ENCODE measurements at regions not wholly inside any gene's neighbourhood (a gene's known extent, or its start where the extent isn't known, plus 50 kb on each side); places are given as distances from the start of the nearest gene placed in this dataset.

- Histone ChIP-seq H3K27ac (ENCODE audit: low read depth in 1 of 2, low read length in 2 of 2) (no peak overlapping the region), H3K4me1 (ENCODE audit: control insufficient read depth in 1 of 2, insufficient read depth in 2 of 2, low read length in 2 of 2) (no peaks in the 10 kb centered on the region), H3K4me3 (ENCODE audit: low read length in 2 of 2) (no peak overlapping the region), H3K36me3 (ENCODE audit: control insufficient read depth in 1 of 2, insufficient read depth in 2 of 2, low read length in 1 of 2) (no peaks in the 10 kb centered on the region), H3K27me3 (ENCODE audit: control insufficient read depth in 1 of 2, insufficient read depth in 2 of 2, low read length in 1 of 2) (no peaks in the 10 kb centered on the region), H3K9me3 (ENCODE audit: control insufficient read depth, low read length) (no peaks in the 10 kb centered on the region)
- no peak for DNase-seq
- intact Hi-C loops (cut with DNase I), result no loop called here
- ATAC-seq (ENCODE audit: low FRiP score), result no peak
- 86 to 88% methylated on average over 3 of the region's 3 CpGs for WGBS, 2 donors
Observed at GRCh38 chr6:50330963-50331362, 281.2 kb upstream of the DEFB112 start.

- ATAC-seq (ENCODE audit: low FRiP score) (no peak), DNase-seq (no peak)
- intact Hi-C loops (cut with DNase I), result no loop called here
- H3K36me3 ChIP-seq (ENCODE audit: control insufficient read depth in 1 of 2, insufficient read depth in 2 of 2, low read length in 1 of 2), result no peaks in the 10 kb centered on the region
- no peak overlapping the region for H3K4me3 ChIP-seq (ENCODE audit: low read length in 2 of 2)
- no peak overlapping the region for H3K27ac ChIP-seq (ENCODE audit: low read depth in 1 of 2, low read length in 2 of 2)
- no peaks in the 10 kb centered on the region for H3K4me1 ChIP-seq (ENCODE audit: control insufficient read depth in 1 of 2, insufficient read depth in 2 of 2, low read length in 2 of 2)
- no peaks in the 10 kb centered on the region for H3K9me3 ChIP-seq (ENCODE audit: control insufficient read depth, low read length)
- no peaks in the 10 kb centered on the region for H3K27me3 ChIP-seq (ENCODE audit: control insufficient read depth in 1 of 2, insufficient read depth in 2 of 2, low read length in 1 of 2)
- WGBS, 2 donors, result 75 to 76% methylated on average over 4 of the region's 4 CpGs
Observed at GRCh38 chr6:50333696-50334095, 284.0 kb upstream of the DEFB112 start.

- intact Hi-C loops (cut with DNase I), result no loop called here
- Histone ChIP-seq H3K27ac (ENCODE audit: low read depth in 1 of 2, low read length in 2 of 2) (no peak overlapping the region), H3K4me3 (ENCODE audit: low read length in 2 of 2) (no peak overlapping the region), H3K4me1 (ENCODE audit: control insufficient read depth in 1 of 2, insufficient read depth in 2 of 2, low read length in 2 of 2) (no peaks in the 10 kb centered on the region), H3K27me3 (ENCODE audit: control insufficient read depth in 1 of 2, insufficient read depth in 2 of 2, low read length in 1 of 2) (no peaks in the 10 kb centered on the region), H3K36me3 (ENCODE audit: control insufficient read depth in 1 of 2, insufficient read depth in 2 of 2, low read length in 1 of 2) (no peaks in the 10 kb centered on the region), H3K9me3 (ENCODE audit: control insufficient read depth, low read length) (no peaks in the 10 kb centered on the region)
- no peak for ATAC-seq (ENCODE audit: low FRiP score)
- WGBS, 2 donors, result 84 to 86% methylated on average over 3 of the region's 3 CpGs
- DNase-seq, result no peak
Observed at GRCh38 chr6:50337532-50338122, 287.9 kb upstream of the DEFB112 start.

GRCh38 chr6:50353603-50354002, 303.9 kb upstream of the DEFB112 start:
- H3K27me3 ChIP-seq (ENCODE audit: control insufficient read depth in 1 of 2, insufficient read depth in 2 of 2, low read length in 1 of 2), result no peaks in the 10 kb centered on the region
- no peaks in the 10 kb centered on the region for H3K4me1 ChIP-seq (ENCODE audit: control insufficient read depth in 1 of 2, insufficient read depth in 2 of 2, low read length in 2 of 2)
- ATAC-seq (ENCODE audit: low FRiP score) (peak; percentile 38), DNase-seq (no peak)
- peaks cover 4% of the 10 kb centered on the region for H3K9me3 ChIP-seq (ENCODE audit: control insufficient read depth, low read length)
- 65 to 67% methylated on average over 1 of the region's 1 CpG for WGBS, 2 donors
- no peak overlapping the region for H3K4me3 ChIP-seq (ENCODE audit: low read length in 2 of 2)
- H3K27ac ChIP-seq (ENCODE audit: low read depth in 1 of 2, low read length in 2 of 2), result no peak overlapping the region
- H3K36me3 ChIP-seq (ENCODE audit: control insufficient read depth in 1 of 2, insufficient read depth in 2 of 2, low read length in 1 of 2), result no peaks in the 10 kb centered on the region
- intact Hi-C loops (cut with DNase I), result no loop called here

- Histone ChIP-seq H3K4me1 (ENCODE audit: control insufficient read depth in 1 of 2, insufficient read depth in 2 of 2, low read length in 2 of 2) (no peaks in the 10 kb centered on the region), H3K27ac (ENCODE audit: low read depth in 1 of 2, low read length in 2 of 2) (no peak overlapping the region), H3K27me3 (ENCODE audit: control insufficient read depth in 1 of 2, insufficient read depth in 2 of 2, low read length in 1 of 2) (no peaks in the 10 kb centered on the region), H3K9me3 (ENCODE audit: control insufficient read depth, low read length) (peaks cover 2% of the 10 kb centered on the region), H3K4me3 (ENCODE audit: low read length in 2 of 2) (no peak overlapping the region), H3K36me3 (ENCODE audit: control insufficient read depth in 1 of 2, insufficient read depth in 2 of 2, low read length in 1 of 2) (no peaks in the 10 kb centered on the region)
- 91% methylated on average over 5 of the region's 5 CpGs for WGBS, 2 donors
- DNase-seq, result no peak
- no peak for ATAC-seq (ENCODE audit: low FRiP score)
- intact Hi-C loops (cut with DNase I), result no loop called here
Observed at GRCh38 chr6:50358113-50358512, 308.4 kb upstream of the DEFB112 start.

GRCh38 chr6:50361641-50362331, 312.1 kb upstream of the DEFB112 start:
- H3K4me1 ChIP-seq (ENCODE audit: control insufficient read depth in 1 of 2, insufficient read depth in 2 of 2, low read length in 2 of 2), result no peaks in the 10 kb centered on the region
- no peak overlapping the region for H3K27ac ChIP-seq (ENCODE audit: low read depth in 1 of 2, low read length in 2 of 2)
- H3K9me3 ChIP-seq (ENCODE audit: control insufficient read depth, low read length), result no peaks in the 10 kb centered on the region
- no peaks in the 10 kb centered on the region for H3K27me3 ChIP-seq (ENCODE audit: control insufficient read depth in 1 of 2, insufficient read depth in 2 of 2, low read length in 1 of 2)
- WGBS, 2 donors, result 78 to 81% methylated on average over 4 of the region's 4 CpGs
- ATAC-seq (ENCODE audit: low FRiP score) (no peak), DNase-seq (no peak)
- intact Hi-C loops (cut with DNase I), result no loop called here
- no peaks in the 10 kb centered on the region for H3K36me3 ChIP-seq (ENCODE audit: control insufficient read depth in 1 of 2, insufficient read depth in 2 of 2, low read length in 1 of 2)
- no peak overlapping the region for H3K4me3 ChIP-seq (ENCODE audit: low read length in 2 of 2)

GRCh38 chr6:50362706-50363105, 313.0 kb upstream of the DEFB112 start:
- no peak for DNase-seq
- intact Hi-C loops (cut with DNase I), result no loop called here
- 30 to 59% methylated on average over 1 of the region's 1 CpG for WGBS, 2 donors
- Histone ChIP-seq H3K27ac (ENCODE audit: low read depth in 1 of 2, low read length in 2 of 2) (no peak overlapping the region), H3K36me3 (ENCODE audit: control insufficient read depth in 1 of 2, insufficient read depth in 2 of 2, low read length in 1 of 2) (no peaks in the 10 kb centered on the region), H3K27me3 (ENCODE audit: control insufficient read depth in 1 of 2, insufficient read depth in 2 of 2, low read length in 1 of 2) (no peaks in the 10 kb centered on the region), H3K4me1 (ENCODE audit: control insufficient read depth in 1 of 2, insufficient read depth in 2 of 2, low read length in 2 of 2) (no peaks in the 10 kb centered on the region), H3K9me3 (ENCODE audit: control insufficient read depth, low read length) (no peaks in the 10 kb centered on the region), H3K4me3 (ENCODE audit: low read length in 2 of 2) (no peak overlapping the region)
- no peak for ATAC-seq (ENCODE audit: low FRiP score)

- Histone ChIP-seq H3K27me3 (ENCODE audit: control insufficient read depth in 1 of 2, insufficient read depth in 2 of 2, low read length in 1 of 2) (no peaks in the 10 kb centered on the region), H3K36me3 (ENCODE audit: control insufficient read depth in 1 of 2, insufficient read depth in 2 of 2, low read length in 1 of 2) (no peaks in the 10 kb centered on the region), H3K4me1 (ENCODE audit: control insufficient read depth in 1 of 2, insufficient read depth in 2 of 2, low read length in 2 of 2) (no peaks in the 10 kb centered on the region), H3K9me3 (ENCODE audit: control insufficient read depth, low read length) (no peaks in the 10 kb centered on the region), H3K4me3 (ENCODE audit: low read length in 2 of 2) (no peak overlapping the region), H3K27ac (ENCODE audit: low read depth in 1 of 2, low read length in 2 of 2) (no peak overlapping the region)
- intact Hi-C loops (cut with DNase I), result no loop called here
- ATAC-seq (ENCODE audit: low FRiP score) (no peak), DNase-seq (no peak)
Observed at GRCh38 chr6:50369996-50370395, 320.3 kb upstream of the DEFB112 start.

- ATAC-seq (ENCODE audit: low FRiP score) (no peak), DNase-seq (no peak)
- intact Hi-C loops (cut with DNase I), result no loop called here
- Histone ChIP-seq H3K36me3 (ENCODE audit: control insufficient read depth in 1 of 2, insufficient read depth in 2 of 2, low read length in 1 of 2) (no peaks in the 10 kb centered on the region), H3K9me3 (ENCODE audit: control insufficient read depth, low read length) (no peaks in the 10 kb centered on the region), H3K4me1 (ENCODE audit: control insufficient read depth in 1 of 2, insufficient read depth in 2 of 2, low read length in 2 of 2) (no peaks in the 10 kb centered on the region), H3K27ac (ENCODE audit: low read depth in 1 of 2, low read length in 2 of 2) (no peak overlapping the region), H3K27me3 (ENCODE audit: control insufficient read depth in 1 of 2, insufficient read depth in 2 of 2, low read length in 1 of 2) (no peaks in the 10 kb centered on the region), H3K4me3 (ENCODE audit: low read length in 2 of 2) (no peak overlapping the region)
- 52 to 60% methylated on average over 7 of the region's 7 CpGs for WGBS, 2 donors
Observed at GRCh38 chr6:50380406-50381098, 330.8 kb upstream of the DEFB112 start.
